Ishikawa (cell line): ENCODE measurements at regions not wholly inside any gene's neighbourhood (a gene's known extent, or its start where the extent isn't known, plus 50 kb on each side); places are given as distances from the start of the nearest gene placed in this dataset.

ENCODE experiments used
- REST ChIP-seq: IDR thresholded peaks from 2 replicates; pipeline ENCODE4 v1.6.1; 2012; ENCODE audit warnings: low read depth, mild to moderate bottlenecking

GRCh38 chr20:64327550-64328317 is 72.2 kb downstream of the PCMTD2 start:
- TF ChIP-seq REST = peak; percentile 79
